HCEC 1CT (cell line): ENCODE measurements at regions not wholly inside any gene's neighbourhood (a gene's known extent, or its start where the extent isn't known, plus 50 kb on each side); places are given as distances from the start of the nearest gene placed in this dataset.

Source experiments
- DNase-seq: peaks from one replicate; pipeline ENCODE4 v3.0.0-alpha.2; 2017

- no peak for DNase-seq
Measured at GRCh38 chr6:6895929-6896328, 211.8 kb upstream of the RREB1 start.

DNA sequence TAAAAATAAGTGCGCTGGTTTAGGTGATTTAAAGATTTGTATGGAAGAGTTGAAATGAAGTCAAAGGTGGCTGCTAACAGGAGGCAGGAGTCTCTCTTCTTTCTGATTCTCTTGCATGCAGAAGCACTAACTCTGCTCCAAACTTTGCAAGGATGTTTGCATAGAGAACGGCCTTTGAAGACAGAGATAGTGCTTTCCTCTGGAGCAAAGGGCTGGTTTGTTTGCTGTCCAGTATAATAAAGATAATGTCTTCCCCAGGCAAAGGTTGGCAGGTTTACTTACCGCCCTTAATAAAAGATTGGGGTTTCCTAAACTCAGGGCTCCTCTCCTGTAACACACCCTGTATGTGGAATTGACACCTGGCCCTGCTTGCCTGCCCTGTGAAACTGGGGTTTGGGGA, 210.6 kb upstream of the RREB1 start:
- no peak for DNase-seq

GRCh38 chr6:6900569-6901204, 207.1 kb upstream of the RREB1 start:
- DNase-seq, result no peak

GRCh38 chr6:6901205-6901719, 206.5 kb upstream of the RREB1 start:
- no peak for DNase-seq

DNA sequence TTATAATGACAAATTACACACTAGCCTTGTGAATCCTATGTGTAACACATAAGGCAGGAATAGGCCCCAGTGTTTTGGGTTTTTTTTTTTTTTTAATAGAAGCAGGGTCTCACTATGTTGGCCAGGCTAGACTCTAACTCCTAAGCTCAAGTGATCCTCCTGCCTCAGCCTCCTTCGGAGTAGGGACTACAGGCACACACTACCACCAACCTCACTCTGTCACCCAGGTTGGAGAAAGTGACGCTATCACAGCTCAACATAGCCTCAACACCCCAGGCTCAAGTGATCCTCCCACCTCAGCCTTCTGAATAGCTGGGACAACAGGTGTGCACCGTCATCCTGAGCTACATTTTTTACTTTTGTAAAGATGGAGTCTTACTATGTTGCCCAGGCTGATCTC, 205.8 kb upstream of the RREB1 start:
- no peak for DNase-seq

DNA sequence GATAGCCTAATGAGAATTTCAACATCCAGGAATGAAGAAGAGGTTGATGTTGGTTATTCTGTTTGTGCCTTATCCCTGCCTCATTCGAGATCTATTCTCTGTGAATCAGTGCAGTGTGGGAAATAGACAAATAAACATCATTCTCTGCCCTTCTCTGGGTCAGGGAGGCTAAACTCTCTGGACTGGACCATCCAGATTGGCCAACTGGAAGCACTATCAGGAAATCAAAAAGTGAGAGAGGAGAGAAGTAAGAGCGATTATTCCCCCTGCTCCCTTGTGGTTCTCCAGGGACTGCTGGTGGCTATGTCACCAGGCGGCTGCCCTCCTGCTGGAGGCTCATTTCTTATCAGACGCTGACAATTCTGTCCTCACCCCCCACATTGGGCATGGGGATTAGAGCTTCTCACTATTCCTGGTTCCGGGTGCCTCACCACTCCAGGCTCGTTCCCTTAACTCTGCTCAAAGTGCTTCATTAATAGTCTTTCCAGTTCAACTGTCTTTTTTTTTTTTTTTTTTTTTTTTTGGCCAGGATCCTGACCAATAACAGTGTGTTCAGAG, 201.7 kb upstream of the RREB1 start:
- DNase-seq, result no peak

DNA sequence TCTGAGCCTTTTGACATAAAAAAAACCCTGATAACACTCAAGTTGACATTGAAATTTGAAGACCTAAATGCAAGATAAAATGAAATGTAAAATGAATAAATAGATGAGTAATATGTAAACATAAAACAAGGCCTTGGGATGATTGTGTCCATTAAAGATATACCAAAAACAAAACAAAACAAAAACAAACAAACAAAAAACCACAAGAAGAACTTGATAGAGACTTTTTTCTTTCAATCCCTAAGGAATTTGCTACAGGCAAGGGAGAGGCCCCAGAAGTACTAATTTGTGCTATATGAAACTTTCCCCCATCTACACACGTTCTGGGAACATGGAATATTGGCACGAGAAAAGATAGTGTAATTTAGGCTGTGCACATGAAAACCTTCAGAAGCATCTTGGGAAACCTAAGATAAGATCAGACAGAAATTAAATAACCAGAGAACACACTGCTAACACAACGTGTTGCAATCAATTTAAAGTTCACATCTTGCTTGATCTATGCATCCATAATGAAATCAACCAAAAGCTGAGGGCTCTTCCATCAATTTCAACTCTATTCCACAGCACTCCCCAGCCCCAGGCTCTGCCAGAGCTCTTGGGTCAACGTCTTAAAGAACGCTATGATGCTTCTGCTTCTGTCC, 201.1 kb upstream of the RREB1 start:
- no peak for DNase-seq

- DNase-seq, result no peak
Measured at GRCh38 chr6:6907286-6907685, 200.5 kb upstream of the RREB1 start.

DNA sequence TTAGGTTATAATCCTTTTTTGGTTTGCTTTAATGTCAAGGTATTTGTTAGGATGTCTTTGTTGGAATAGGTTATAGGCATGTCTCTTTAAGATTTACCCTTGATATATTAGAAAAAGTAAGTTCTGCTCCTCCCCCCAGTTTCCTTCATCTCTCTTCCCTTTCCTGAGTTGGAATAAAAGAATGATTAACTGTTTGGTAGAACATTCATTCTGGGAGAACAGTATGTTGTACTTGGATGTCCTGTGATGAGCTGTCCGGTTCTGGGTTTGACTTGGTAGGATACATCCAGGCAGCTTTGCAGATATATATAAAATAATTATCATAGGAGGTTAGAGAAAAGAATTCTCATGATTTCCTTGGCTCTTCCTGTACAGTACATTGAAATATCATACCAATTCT, 199.6 kb upstream of the RREB1 start:
- no peak for DNase-seq

- no peak for DNase-seq
Measured at GRCh38 chr6:6909111-6909510, 198.7 kb upstream of the RREB1 start.

GRCh38 chr6:6910734-6911295, 196.9 kb upstream of the RREB1 start:
- DNase-seq, result no peak

DNA sequence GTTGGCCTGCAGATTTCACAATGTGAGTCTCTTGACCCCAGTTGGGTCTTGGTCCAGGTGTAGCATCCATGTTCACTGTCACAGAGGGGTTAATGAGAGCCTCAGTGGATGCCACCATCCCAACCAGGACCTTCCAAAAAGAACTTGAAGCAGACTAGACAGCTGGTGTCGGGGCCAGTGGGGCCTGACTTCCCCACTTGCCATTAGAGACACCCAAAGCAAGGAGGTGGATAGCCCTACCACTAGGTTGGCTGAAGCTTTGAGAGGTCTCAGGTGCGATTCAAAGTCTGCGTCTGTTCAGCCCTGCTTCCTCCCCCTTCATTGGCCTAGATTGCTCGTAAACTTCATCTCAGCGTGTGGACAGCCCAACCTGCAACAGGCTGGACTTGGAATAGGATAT, 196.4 kb upstream of the RREB1 start:
- no peak for DNase-seq

DNA sequence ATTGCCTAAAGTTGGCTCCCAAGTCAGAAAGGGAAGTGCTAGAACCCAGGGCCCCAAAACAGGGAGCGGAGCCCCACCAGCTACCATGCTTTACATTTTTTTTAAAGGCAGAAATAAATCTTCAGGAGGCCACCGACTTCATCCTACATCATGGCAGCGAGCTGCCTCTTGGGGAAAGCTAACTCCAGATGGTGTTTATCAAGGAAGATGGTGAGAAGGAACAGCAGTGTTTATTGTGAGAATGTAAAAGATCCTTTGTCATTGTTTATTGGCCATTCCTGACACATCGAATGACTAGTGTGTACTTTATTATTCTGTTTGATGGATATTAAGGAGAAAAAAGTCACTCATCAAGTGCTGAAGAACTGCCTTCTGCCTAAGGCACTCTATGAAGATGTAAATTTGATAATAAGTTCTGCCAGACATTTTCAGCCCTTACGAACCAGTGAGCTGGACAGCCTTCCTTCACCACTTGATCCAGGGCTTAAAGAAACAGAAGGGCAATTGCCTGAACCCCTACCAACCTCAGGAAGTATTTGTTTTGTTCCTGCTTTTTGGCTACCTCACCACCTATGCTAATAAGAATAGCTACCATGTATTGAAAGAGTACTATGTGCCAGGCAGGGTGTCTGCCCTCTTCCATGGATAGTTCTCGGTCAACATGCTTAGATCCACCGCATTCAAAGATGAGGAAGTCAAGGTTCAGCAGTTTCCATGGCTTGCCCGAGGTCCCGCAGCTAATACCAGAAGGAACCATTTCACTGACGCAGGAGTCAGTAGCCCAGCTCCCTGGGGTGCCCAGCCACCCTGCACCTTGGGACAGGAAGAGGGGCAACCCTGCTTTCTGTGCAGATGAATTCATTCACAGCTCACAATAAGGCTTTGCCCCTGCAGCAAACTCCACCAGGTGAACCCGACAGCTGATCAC, 194.7 kb upstream of the RREB1 start:
- peak; percentile 17 for DNase-seq

- DNase-seq, result no peak
Measured at GRCh38 chr6:6915219-6915618, 192.5 kb upstream of the RREB1 start.

- peak; percentile 6 for DNase-seq
Measured at GRCh38 chr6:6915813-6916547, 191.8 kb upstream of the RREB1 start.

- DNase-seq, result no peak
Measured at GRCh38 chr6:6916598-6916997, 191.2 kb upstream of the RREB1 start.

GRCh38 chr6:6918216-6918983, 189.4 kb upstream of the RREB1 start:
- peak; percentile 42 for DNase-seq

DNA sequence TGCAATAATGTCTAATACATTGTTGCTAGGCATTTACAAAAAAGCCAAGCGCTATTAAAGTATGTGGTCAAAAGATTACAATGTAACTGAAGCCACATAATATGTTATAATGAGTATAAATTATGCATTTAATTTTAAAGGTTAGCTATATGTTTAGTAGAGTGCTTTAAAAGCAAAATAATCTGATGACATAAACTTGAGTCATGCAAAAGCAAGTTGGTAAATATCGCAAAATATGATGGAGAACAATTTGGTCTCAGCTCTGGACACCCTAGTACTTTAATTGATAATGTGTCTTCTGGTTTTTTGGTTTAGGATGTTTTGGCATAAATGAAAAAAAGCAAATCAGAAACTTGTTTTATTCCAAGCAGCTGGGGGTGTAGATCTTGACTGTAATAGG, 188.6 kb upstream of the RREB1 start:
- DNase-seq, result no peak

GRCh38 chr6:6920114-6920986, 187.4 kb upstream of the RREB1 start:
- DNase-seq, result no peak

- no peak for DNase-seq
Measured at GRCh38 chr6:6920987-6921313, 186.8 kb upstream of the RREB1 start.

DNA sequence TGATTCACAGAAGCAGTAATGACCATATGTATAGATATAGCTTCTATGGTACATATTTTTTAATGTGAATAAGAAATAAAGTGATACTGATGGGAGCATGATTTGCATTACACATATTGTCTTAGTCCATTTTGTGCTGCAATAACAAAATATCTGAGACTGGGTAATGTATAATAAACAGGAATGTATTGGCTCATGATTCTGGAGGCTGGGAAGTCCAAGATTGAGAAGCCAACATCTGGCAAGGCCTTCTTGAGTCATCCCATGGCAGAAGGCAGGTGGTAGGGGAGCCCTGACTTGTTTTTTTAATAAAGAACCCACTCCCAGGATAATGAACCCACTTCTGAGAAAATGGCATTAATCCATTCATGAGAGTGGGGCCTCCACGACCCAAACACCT, 185.6 kb upstream of the RREB1 start:
- DNase-seq, result no peak
